NCI-H748 treated with DMSO at 0.1 percent for 48 hours (cell line): ENCODE measurements at regions not wholly inside any gene's neighbourhood (a gene's known extent, or its start where the extent isn't known, plus 50 kb on each side); places are given as distances from the start of the nearest gene placed in this dataset.
"Not testable (repeated sequence)": the region's sequence is repeated elsewhere in the genome, so short reads cannot be mapped to it uniquely, and the experiment has no call there.

Experiments used
- DNase-seq: peaks from one replicate; lab custom pipeline; 2025; lab: John Stamatoyannopoulos, UW

DNA sequence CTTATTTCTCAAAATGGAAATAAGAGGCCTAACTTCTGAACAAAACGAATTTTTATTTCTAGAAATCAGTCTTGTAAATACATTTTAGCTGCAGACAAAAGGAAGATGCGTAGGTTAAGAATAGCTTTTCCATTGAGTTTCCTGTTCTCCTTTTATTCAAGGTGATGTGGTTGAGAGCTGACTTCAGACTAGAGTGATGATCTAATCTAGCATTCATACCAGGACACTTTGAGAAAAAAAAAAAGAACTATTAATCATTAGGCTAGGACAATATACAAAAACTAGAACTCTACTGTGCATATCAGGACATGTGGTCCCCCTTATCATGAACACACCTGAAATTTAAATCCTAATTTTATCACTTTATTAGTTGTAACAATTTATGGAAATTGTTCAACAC, 884.5 kb upstream of the EPHA5 start:
- DNase-seq = no peak

DNA sequence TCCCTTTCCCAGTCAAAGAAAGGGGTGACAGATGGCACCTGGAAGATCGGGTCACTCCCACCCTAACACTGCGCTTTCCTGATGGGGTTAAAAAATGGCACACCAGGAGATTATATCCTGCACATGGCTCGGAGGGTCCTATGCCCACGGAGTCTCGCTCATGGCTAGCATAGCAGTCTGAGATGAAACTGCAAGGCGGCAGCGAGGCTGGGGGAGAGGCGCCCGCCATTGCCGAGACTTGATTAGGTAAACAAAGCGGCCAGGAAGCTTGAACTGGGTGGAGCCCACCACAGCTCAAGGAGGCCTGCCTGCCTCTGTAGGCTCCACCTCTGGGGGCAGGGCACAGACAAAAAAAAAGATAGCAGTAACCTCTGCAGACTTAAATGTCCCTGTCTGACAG, 875.0 kb upstream of the EPHA5 start:
- not testable (repeated sequence) for DNase-seq

DNA sequence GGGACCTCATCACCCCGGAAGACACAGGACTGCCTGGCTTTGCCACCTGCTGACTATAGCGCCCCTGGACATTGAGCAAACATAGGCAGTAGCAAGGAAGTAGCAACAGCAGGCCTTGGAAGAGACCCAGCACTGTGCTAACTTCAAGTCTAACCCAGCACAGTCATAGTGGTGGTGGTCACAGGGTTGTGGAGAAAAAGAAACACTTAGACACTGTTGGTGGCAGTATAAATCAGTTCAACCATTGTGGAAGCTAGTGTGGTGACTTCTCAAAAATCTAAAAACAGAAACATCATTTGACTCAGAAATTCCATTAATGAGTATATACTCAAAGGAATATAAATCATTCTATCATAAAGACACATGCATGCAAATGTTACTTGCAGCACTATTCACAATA, 874.0 kb upstream of the EPHA5 start:
- DNase-seq = no peak

DNA sequence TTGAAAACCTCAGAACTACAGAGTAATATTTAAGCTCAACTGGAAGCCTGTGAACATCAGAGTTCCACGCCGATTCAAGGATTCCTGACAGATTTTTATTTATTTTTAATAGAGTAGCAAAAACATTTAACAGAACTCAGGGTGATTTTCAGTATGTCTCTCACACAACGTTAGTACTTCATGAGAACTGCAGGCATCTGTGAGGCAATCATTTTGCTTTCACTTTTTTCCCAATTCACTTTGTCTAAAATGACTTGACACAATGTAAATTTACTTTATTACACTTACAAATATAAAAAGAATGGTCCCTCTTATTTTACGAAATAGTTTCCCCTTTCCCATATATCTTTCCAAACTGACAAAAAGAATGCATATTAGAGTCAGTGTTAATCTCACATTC, 869.5 kb upstream of the EPHA5 start:
- no peak for DNase-seq

DNA sequence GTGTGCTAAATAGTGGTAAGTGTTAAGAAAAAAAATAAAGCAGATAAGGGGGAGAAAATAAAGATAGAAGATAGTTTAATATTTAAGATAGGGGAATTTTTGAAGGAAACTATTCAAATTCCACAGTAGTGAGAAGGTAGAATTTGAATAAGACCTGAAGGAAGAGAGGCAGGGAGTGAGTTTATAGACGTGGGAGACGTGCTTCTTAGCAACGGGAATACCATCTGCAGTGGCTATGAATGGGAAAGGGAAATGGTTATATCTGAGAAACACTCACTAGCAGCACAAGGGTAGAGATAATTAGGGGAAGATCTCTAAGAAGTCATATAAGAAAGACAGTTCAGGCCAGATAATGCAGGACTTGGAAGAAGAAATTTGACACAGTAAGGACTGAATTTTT, 854.5 kb upstream of the EPHA5 start:
- DNase-seq = no peak

DNA sequence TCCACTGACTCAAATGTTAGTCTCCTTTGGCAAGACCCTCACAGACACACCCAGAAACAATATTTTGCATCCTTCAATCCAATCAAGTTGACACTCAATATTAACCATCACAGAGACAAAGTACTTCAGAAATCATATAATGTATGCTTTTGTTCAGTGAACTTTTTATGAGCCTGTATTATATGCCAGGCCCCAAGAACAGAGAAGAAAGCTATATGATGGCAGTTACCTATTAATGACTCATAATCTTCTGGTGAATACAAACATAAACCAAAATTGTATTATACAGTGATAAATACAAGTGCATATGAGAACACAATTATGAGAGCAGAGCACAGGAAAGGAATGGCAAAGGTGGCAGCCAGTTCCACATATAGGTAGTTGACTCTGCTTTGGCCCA, 852.0 kb upstream of the EPHA5 start:
- DNase-seq = no peak

DNA sequence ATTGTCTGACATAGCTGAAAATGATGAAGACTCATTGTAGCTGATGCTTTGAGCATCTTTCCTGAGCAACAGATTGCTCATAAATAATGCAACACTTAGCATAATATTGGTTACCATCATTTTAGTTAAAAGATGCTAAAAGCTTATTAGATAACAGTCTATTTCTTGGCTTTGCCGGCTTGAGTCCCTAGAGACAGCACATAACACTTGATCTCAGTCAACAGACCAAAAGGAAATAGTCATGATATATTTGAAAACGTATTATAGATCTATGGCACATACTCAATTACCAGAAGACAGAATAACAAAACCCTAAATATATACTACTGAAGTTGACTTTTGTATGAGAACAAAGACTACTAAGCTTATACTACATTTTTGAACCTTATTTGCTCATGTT, 846.7 kb upstream of the EPHA5 start:
- DNase-seq = no peak

DNA sequence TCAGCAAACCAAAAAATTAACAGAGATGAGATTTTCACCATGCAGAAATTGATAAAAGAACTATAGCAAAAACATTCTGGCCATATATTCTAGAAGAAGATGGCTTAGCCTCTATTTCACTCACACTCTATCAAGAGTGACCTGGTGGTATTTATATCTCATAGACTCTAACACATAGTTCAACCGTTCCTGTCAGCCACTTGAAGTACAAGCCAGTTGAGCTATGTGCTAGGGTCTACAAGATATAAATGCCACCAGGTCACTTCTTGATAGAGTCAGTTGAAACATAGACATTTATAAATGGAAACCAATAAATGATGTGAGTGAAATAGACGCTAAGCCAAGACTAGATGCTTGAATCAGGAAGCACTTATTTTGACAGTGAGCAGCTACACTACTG, 836.7 kb upstream of the EPHA5 start:
- no peak for DNase-seq

DNA sequence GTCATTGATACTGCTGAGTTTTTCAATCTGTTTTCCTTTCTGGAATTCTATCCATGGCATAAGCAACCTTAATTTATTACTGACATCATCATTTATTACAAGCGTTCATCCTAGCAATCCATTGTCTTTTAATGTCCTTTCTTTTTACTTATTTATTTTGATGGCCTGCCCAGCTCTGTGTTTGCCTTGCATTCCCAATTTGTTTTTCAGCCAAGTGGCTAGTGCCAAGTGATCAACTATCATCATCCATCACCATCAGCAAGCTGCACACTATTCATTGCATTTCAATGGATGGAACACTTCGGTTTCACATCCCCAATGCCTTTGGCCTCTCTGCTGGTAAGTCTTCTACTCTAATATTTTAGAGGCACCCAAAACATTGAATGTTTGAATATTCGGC, 831.7 kb upstream of the EPHA5 start:
- no peak for DNase-seq

DNA sequence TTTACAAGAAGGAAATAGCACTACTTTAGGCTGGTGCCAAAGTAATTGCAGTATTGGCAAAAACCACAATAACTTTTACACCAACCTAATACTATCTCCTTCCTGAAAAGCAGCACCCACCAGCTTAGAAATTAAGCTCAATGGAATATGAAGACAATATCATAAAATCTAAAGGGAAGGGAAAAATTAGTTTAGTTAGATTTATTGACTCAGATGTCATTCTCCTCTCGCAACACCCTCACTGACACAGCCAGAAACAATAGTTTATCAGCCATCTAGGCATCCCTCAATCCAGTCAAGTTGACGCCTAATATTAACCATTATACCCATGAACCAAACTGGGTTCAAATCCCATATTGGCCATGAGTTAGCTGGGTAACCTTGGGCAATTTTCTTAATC, 820.4 kb upstream of the EPHA5 start:
- DNase-seq = no peak

DNA sequence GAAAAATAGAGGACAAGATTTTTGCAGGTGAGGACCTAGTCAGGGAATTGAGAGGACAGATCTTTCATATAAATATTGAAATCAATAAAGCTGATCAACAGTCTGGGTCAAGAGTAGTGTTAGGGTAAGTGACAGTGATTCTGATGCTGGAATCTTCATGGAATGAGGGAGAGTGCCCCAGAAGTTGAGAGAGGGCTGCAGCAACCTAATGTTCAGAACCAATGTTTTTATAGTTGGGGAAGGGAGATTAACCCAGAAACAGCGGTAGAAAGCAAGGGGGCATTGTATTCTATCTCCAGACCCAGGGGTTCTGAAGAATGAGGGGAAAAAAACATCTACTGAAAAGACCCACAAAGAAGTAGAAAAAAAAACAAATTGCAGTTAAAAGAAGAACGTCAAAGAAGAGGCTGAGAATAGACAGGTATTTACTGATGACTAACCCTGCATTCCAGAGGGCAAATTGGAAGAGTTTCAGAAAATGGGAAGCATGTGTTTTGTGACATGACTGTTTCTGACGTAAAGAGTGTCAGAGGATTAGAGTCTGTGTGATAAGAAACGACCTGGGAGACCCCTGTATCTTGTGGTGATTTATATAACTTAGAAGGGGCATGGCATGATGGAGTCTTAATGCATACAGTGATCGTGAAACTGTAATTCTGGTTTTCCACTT, 819.6 kb upstream of the EPHA5 start:
- no peak for DNase-seq

DNA sequence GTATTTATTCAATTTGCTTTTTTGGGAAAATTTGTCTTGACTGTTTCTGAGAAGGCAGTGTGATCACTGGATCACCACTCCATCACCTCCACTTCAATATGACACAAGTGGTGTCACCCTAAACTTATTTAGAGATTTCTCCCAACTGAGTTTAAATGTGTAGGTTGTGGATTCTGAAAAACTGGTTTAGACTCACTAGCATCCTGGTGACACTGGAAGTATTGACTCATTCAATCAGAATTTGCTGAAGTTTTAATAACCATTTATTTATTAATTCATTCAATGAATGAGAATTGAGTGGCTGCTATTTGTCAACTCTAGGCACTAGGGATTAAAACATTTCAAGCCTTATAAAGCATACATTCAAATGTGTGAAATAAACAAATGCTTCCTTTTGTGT, 819.1 kb upstream of the EPHA5 start:
- no peak for DNase-seq

DNA sequence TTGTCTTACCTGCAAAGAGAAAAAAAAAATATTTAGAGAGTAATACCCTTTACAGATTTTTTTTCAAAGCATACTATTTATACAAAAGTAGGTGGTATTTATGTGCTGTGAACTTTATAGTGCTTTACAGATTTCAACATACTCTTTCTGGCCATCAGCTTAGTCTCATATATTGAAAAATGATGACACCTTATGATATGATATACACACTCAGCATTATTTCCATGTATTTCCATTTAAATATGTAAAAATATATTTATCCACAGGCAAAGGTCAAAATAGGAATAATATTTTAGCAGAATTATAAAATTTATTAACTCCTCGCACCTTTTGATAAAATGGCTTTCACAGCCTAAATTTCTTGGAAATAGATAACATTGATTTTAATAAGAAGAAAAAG, 815.8 kb upstream of the EPHA5 start:
- DNase-seq = no peak

DNA sequence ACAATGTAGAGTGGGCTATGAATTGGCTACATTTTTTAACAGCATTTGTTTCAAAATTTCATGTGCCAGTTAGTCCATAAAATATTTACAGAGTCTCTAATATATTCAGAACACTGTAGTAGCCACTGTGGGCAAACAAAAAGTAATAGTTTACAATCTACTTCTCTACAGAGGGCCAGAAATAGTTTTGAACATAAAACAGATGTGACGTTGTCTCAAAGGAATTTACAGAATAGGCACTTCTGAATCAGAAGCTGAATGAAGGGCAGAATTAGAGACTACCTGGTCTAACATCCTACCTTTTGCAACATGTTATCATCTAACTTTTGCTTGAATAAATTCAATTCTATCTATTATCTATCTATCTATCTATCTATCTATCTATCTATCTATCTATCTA, 811.9 kb upstream of the EPHA5 start:
- no peak for DNase-seq

DNA sequence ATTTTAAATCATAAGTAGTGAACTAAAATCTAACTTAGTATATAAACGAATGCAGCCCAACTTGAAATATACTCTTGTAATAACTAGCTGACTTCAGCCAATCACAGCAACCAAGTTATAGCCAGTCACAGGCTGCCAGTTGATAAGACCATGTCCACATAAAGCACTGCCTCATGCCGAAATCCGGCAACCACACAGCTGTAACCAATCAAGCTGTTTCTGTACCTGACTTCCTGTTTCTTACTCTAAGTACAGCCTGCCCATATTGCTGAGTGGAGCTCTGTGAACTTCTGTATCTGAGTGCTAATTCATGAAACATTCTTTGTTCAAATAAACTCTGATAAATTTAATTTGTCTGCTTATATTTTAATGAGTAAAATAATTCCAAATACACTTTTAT, 805.3 kb upstream of the EPHA5 start:
- no peak for DNase-seq

DNA sequence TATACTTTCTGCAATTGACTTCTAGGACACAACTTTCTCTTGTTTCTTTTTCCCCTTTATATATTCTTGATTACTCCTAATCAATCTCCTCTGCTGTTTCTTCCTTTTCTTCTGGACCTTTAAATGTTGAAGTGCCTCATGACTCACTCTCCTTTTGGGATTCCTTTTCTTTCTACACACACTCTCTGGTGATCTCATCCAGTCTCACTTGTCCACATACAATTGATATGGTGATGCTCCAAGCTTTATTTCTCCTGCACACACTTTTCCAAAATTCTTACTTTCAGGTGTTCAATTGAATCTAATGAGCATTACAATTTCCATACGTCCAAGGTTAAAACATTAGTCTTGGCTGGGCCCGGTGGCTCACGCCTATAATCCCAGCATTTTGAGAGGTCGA, 794.8 kb upstream of the EPHA5 start:
- no peak for DNase-seq

DNA sequence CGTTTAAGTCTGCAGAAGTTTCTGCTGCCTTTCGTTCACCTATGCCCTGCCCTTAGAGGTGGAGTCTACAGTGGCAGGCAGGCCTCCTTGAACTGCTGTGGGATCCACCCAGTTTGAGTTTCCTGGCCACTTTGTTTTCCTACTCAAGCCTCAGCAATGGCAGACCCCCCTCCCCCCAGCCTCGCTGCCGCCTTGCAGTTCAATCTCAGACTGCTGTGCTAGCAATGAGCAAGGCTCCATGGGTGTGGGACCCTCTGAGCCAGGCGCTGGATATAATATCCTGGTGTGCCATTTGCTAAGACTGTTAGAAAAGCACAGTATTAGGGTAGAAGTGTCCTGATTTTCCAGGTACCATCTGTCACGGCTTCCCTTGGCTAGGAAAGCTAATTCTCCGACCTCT, 792.6 kb upstream of the EPHA5 start:
- not testable (repeated sequence) for DNase-seq

DNA sequence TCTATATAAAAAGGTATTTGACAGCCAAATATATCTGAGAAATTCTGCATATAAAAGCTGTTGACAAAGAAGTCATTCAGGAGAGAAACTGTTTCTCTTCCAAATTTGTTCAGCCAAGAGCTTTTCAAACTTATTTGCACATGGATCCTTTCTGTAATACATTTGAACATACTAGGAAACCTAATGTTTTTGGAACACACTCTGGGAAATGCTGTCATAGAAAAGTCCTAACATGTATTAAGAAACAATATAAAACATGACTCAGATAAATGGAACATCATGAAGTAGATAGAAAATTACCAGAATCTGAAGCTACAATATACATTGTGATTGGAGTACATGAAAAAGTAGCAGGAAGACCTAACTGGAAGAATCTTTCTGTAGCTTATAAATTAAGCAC, 781.5 kb upstream of the EPHA5 start:
- DNase-seq = no peak

DNA sequence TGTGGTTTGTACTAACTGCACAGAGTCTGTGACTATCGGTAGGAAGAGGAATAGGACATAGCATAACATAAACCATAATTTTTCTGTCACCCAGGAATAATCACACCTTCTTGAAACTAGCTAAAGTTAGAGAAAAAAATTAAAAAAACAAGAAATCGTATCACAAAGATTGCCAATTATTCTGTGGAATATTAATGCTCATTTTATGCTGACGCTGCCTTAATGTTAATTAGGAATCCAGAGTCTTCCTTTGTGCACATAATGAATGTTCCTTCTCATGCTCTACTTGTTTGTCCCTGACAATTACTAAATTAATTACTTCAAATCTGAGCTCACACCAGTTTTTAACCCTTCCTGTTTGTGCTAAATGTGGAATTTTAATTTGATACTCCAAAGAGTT, 772.7 kb upstream of the EPHA5 start:
- DNase-seq = no peak

DNA sequence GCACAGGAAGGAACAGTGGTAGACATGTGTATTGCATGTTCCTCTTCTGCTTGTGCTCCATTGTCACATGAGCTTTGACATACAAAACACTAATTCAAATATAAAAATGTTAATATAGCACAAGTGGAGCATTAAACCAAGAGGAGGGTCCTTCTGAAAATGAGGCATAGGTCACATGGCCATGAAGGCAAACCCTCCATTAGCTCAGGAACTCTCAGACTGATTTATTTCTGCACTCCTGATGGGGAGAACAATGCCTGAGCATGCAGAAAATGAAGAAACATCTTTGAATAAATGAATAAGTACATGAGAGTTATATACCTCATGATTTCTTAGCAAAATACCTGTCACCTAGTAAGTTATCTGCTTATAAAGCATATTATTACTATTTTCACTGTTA, 769.2 kb upstream of the EPHA5 start:
- no peak for DNase-seq

DNA sequence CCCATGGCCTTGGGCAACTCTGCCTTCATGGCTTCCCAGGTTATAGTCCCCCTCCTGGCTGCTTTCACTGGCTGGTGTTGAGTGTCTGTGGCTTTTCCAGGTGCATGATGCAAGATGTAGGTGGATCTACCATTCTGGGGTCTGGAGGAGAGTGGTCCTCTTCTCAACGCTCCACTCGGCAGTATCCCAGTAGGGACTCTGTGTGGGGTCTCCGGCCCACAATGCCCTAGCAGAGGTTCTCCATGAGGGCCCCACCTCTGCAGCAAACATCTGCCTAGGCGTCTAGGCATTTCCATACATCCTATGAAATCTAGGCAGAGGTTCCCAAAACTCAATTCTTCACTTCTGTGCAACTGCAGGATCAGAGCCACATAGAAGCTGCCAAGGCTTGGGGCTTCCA, 763.4 kb upstream of the EPHA5 start:
- DNase-seq = no peak

DNA sequence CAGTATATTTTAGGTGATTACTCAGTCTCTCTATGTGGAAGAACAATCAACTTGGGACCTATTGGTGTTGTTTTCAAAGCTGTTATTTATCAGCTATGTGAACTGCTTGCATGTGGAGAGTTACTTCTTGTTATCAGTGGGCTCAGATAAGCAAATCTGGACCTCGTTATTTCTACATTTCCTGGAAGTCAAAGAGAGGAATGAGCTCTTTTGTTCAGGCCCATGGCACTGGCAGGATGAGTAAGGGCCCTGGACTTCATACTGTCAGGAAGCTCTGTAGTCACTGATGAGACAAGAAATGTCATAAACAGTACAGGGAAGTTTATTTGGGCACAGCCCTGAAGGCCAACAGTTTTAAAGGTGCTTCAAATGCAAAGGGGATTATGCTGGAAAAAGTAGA, 760.6 kb upstream of the EPHA5 start:
- no peak for DNase-seq

DNA sequence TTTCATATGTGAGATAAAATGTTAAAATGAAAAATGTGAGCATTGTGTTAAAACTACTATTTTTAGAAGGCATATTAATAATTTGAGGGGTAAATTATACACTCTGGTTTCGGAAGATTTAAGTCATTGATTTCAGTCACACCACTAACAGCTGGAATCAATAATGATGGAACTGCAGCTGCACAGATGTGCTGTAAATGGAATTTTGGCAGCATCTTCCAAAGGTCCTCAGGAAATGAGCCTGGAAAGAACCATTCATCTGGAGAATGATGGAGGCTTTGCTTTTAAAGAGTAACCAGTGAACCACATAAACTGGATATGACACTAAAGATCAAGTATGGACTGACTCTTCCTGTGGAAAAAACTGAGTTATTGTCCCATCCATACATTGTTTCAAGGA, 759.0 kb upstream of the EPHA5 start:
- no peak for DNase-seq

DNA sequence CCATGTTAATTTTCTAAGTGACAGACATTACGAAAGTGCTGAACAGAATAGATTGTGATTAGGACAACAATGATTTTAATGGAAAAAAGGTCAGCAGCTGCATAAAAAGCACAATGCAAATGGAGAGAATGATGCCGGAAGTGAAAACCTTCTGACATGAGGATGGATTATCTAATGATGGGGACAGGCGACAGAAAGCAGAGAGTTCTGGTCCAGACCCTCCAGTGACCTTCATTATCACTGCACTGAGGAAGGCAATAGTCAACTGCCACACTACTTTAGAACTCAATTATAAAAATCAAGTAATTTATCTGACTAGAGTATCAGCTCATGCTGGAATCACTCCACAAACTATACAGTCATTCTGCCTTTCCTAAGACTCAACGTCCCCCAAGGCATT, 746.1 kb upstream of the EPHA5 start:
- no peak for DNase-seq

DNA sequence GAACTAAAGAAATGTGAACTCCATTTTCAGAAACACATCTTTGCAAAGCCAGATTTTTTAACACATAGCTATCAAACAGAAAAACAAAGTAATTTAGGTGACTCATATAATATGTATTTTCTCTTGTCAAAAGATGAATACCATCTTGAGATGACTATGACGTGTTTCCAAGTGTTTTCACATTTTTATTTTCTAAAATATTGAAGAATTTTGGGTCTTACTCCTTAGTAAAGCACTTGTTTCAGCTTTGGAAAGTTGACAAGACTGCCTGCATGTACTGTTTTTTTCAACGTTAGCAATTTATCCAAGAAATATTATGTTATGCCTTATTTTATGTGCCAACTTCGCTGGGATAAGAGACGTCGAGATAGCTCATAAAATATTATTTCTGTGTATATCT, 733.9 kb upstream of the EPHA5 start:
- DNase-seq = no peak
